Mesodermal cell (in vitro differentiated cells): ENCODE measurements at regions not wholly inside any gene's neighbourhood (a gene's known extent, or its start where the extent isn't known, plus 50 kb on each side); places are given as distances from the start of the nearest gene placed in this dataset.
A peak's percentile ranks its signal among the peaks of the same experiment; 100 is the strongest.

Source experiments
- H3K27ac ChIP-seq: 2 replicates; pipeline ENCODE4 v1.7.0; 2013; ENCODE audit warnings: mild to moderate bottlenecking, low read depth, low read length, moderate library complexity; ENCODE audit not compliant: severe bottlenecking
- H3K36me3 ChIP-seq: 2 replicates; pipeline ENCODE4 v1.7.1; 2013; ENCODE audit warnings: mild to moderate bottlenecking, low read length, moderate library complexity; ENCODE audit not compliant: control insufficient read depth, insufficient read depth
- H3K4me1 ChIP-seq: one replicate; pipeline ENCODE4 v1.7.1; 2013; ENCODE audit warnings: mild to moderate bottlenecking, low read length; ENCODE audit not compliant: insufficient read depth, control insufficient read depth, poor library complexity, severe bottlenecking
- H3K4me3 ChIP-seq: 2 replicates; pipeline ENCODE4 v1.7.0; 2013; ENCODE audit warnings: low read length, control low read depth, mild to moderate bottlenecking; ENCODE audit not compliant: insufficient read depth, poor library complexity, severe bottlenecking; ENCODE audit errors: extremely low read depth
- H3K9me3 ChIP-seq: 2 replicates; pipeline ENCODE4 v1.7.1; 2013; ENCODE audit warnings: mild to moderate bottlenecking, low read length, moderate library complexity; ENCODE audit not compliant: control insufficient read depth
- WGBS, 2 experiments: methylation state at CpG; one replicate each; pipeline ENCODE4 v1.1.5; 2013; ENCODE audit warnings: missing lambda C conversion rate in 2 of 2; ENCODE audit not compliant: insufficient coverage in 2 of 2; 5-methylcytosine and 5-hydroxymethylcytosine counted together

DNA sequence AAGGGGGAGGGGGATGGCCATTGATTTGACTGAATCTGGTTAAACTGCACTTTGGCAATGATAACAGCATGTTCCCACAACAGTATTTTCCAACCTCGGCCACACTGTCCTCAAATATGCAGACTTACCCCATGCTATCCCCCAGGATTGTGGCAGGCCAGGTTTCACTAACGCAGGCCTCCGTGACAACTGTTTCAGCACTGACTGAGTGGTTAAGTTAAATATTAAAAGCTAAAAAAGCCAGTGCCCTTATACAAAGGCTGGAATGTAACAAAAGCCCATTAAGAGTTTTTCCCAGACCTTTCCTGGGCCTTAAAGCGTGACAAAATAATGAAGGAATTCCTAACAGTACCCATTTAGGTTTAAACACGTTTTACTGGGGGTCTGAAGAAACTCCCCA, 202.9 kb downstream of the USP25 start:
- H3K27ac ChIP-seq = no peak overlapping the region
- no peaks in the 10 kb centered on the region for H3K4me1 ChIP-seq
- 88 to 100% methylated on average over 1 of the region's 5 CpGs for WGBS, 2 experiments
- no peaks in the 10 kb centered on the region for H3K36me3 ChIP-seq
- no peaks in the 10 kb centered on the region for H3K9me3 ChIP-seq
- no peak overlapping the region for H3K4me3 ChIP-seq

DNA sequence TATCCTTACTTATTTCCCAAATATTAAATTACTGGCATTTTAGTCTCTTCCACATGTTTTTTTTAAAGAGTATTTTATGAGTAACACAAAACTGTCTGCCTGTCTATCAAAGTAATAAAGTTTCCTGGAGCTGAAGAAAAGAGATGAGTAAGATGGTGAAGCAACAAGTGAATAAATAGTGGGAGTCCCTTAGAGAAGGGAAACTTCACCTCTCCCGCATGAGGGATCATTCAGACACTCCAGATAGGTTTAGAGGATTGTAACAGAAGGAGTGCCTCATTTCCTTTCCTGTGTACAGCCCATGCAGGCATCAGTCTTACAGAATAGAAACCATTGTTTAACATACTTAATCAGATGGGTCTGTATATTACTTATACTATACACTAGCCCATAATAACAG, 205.7 kb downstream of the USP25 start:
- no peaks in the 10 kb centered on the region for H3K4me1 ChIP-seq
- no peak overlapping the region for H3K27ac ChIP-seq
- no peak overlapping the region for H3K4me3 ChIP-seq
- no peaks in the 10 kb centered on the region for H3K9me3 ChIP-seq
- no peaks in the 10 kb centered on the region for H3K36me3 ChIP-seq
- WGBS, 2 experiments = 100% methylated on average over 1 of the region's 1 CpG

DNA sequence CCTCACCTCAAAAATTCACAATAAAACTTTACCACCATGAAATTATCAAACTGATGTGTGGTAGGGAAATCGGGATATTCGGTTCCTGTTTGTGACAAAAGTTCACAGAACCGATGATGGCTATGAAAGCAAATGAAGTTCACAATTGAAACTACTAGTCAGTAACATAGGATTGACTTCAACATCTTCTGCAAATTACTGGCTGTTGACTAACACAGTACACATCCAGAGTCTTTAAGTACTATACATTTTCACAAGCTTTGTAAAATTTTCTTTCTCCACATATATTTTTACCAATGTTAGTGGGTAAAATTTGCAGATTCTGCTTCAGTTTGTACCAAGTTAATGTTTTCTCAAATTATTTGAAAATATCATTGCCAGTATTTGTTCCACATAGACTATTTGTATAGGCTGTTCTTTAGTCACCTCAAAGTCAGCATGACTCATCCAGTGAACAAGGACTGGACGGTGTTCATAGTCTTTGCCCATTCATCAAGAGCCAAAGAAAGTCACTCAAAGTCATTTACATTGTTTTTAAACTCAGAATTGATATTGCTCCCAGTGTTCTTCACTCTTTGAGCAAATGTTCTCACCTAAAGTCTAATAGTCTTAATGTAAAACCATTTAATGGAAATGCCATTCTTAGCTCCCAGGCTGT, 213.4 kb downstream of the USP25 start:
- Histone ChIP-seq H3K36me3 (no peaks in the 10 kb centered on the region), H3K9me3 (no peaks in the 10 kb centered on the region), H3K4me1 (no peaks in the 10 kb centered on the region), H3K4me3 (no peak overlapping the region), H3K27ac (no peak overlapping the region)
- WGBS, 2 experiments = 95 to 100% methylated on average over 2 to 3 of the region's 4 CpGs

DNA sequence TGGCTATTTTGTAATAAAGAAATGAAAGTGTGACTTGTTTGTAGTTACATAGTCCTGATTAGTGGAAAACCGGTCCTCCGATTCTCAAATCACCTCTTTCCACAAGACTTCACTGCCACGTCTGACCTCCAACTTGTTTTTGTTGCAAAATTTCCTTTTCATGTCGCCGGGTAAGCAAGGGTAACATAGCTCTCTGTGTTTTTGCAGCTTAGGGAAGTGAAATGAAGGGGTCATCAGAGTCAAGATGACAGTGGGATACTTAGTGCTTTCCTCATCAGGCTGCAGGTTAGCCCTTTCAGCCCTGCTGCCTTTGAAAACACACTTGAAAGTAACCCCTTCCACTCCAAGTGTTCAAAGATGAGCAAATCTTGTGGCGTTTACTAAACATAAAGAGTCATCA, 217.9 kb downstream of the USP25 start:
- H3K9me3 ChIP-seq = no peaks in the 10 kb centered on the region
- no peaks in the 10 kb centered on the region for H3K4me1 ChIP-seq
- H3K36me3 ChIP-seq = no peaks in the 10 kb centered on the region
- H3K27ac ChIP-seq = no peak overlapping the region
- no peak overlapping the region for H3K4me3 ChIP-seq
- WGBS, 2 experiments = 61% methylated on average over 4 of the region's 6 CpGs; no CpG with 5 or more reads in 1 of the 2 experiments

DNA sequence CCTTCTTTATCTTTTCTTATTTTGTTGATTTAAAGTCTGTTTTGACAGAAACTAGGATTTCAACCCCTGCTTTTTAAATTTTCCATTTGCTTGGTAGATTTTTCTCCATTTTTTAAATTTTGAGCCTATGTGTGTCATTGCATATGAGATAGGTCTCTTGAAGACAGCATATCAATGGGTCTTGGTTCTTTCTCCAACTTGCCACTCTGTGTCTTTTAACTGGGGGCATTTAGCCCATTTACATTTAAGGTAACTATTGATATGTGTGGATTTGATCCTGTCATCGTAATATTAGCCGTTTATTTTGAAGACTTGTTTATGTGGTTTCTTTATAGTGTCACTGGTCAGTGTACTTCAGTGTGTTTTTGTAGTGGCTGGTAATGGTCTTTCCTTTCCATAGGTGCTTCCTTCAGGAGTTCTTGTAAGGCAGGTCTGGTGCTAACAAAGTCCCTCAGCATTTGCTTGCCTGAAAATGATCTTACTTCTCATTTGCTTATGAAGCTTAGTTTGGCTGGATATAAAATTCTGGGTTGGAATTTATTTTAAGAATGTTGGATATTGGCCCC, 223.9 kb downstream of the USP25 start:
- WGBS, 2 experiments = 81 to 84% methylated on average over 2 of the region's 2 CpGs
- Histone ChIP-seq H3K4me1 (no peaks in the 10 kb centered on the region), H3K9me3 (peaks cover 15% of the 10 kb centered on the region), H3K27ac (no peak overlapping the region), H3K36me3 (no peaks in the 10 kb centered on the region), H3K4me3 (no peak overlapping the region)

DNA sequence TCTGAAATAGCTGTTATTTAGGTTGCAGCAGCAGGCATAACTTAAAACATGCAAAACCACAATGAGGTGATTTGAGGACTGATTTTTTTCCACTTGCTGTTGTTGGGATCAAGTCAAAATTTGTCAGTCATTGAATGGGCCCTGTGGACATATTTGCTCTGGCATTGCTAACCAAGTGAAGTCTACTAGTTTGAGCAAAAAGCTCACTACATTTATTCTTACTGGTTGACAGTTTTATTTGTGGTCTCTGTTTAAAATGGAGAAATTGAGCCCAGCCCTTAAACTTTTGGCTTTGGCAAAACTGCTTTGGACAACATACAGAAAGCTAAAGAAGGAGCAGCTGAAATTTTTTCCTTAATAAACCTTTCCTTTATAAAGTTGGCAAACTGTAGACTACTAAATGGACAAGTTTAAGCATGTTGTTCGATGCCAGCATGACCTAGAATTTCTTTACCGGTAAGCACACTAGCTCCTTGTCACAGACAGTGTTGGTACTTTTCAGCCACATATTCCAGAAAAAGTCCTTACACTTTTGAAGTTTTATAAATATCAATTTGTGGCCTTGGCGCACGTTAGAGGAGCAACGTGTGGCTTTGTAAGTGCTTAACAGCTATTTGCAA, 234.6 kb downstream of the USP25 start:
- Histone ChIP-seq H3K36me3 (no peaks in the 10 kb centered on the region), H3K4me1 (no peaks in the 10 kb centered on the region), H3K27ac (no peak overlapping the region), H3K4me3 (no peak overlapping the region), H3K9me3 (no peaks in the 10 kb centered on the region)
- 100% methylated on average over 1 of the region's 5 CpGs; no CpG with 5 or more reads in 1 of the 2 experiments for WGBS, 2 experiments

DNA sequence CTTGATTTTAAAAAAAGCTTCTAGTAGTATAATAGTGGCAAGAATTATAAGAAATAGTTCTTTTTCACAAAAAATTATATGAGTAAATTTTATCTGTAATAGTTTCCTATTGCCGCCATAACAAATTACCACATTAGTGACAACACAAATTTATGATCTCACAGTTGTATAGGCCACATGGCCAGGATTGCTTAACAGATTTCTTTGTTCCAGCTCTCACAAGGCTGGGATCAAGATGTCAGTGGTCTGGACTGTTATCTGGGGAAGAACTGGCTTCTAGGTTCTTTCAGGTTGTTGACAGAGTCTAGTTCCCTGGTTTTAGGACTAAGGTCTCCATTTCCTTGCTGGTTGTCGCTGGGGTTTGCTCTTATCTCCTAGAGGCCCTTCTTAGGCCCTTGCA, 236.4 kb downstream of the USP25 start:
- WGBS, 2 experiments = 100% methylated on average over 1 of the region's 2 CpGs
- Histone ChIP-seq H3K36me3 (no peaks in the 10 kb centered on the region), H3K4me3 (no peak overlapping the region), H3K27ac (peak overlapping the region; percentile 45), H3K4me1 (no peaks in the 10 kb centered on the region), H3K9me3 (no peaks in the 10 kb centered on the region)

DNA sequence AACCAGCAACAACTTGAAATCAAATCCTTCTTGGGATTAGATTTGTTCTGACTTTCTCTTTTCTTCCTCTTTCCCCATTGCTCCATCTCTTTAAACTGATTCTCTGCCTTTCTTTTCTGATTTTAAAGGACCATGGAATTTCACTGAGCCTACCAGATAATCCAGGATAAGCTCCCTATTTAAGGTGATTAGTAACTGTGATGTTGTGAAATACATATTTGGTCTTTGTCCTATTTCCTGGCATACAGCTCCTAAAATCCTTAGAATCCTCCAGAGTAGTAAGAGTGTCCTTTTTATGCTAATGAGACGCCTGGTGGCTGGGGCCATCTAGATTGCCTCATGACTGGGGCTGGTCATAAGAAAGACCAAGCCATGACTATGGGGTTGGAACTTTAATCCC, 236.9 kb downstream of the USP25 start:
- no peaks in the 10 kb centered on the region for H3K9me3 ChIP-seq
- no peaks in the 10 kb centered on the region for H3K36me3 ChIP-seq
- H3K4me1 ChIP-seq = no peaks in the 10 kb centered on the region
- no CpG with 5 or more reads among the region's 1 CpG for WGBS, 2 experiments
- no peak overlapping the region for H3K4me3 ChIP-seq
- peak overlapping the region; percentile 45 for H3K27ac ChIP-seq

DNA sequence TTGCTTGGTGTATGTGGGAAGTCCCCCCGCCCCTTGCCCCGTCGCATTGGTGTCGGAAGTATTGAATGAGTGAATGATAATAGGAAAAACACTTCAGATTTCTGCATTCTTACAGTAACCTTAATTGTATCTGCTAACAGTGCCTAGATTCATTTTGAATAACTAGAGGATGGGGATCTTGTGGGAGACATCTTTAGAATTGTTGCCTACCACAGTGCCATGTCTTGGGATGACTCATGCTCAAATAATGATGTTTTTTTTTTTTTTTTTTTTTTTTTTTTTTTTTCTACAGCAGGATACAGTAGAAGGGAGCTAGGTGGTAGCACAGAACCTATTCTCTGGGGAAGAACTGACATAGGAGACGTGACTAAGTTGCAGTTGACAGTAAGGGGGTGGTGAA, 237.9 kb downstream of the USP25 start:
- H3K9me3 ChIP-seq = no peaks in the 10 kb centered on the region
- no peaks in the 10 kb centered on the region for H3K36me3 ChIP-seq
- H3K27ac ChIP-seq = no peak overlapping the region
- no peaks in the 10 kb centered on the region for H3K4me1 ChIP-seq
- H3K4me3 ChIP-seq = no peak overlapping the region
- WGBS, 2 experiments = 75 to 80% methylated on average over 1 of the region's 5 CpGs

DNA sequence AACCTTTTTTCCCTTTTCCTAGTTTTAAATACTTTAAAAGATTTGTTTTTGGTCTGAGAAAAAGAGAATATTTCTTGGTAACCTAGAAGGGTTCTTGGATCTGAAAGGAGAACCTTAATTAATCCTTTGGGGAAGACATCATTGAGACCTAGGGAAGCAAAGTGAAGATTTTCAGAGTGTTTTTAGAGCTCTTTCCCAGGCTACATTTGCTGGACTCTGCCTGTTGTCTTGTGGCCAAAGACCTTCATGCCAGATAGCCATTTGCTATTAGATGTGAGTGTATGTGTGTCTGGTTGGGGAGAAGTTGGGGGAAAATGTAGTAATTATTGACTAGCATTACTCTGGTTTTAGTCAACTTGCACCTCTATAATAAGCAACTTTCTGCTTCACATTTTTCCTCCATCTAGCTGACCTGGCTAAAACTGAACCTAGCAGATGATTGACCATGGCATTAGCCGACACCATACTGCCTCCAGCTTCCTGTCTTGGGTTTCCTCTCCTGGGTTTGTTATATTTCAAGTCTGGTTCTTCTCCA, 239.1 kb downstream of the USP25 start:
- H3K27ac ChIP-seq = no peak overlapping the region
- H3K4me1 ChIP-seq = no peaks in the 10 kb centered on the region
- H3K4me3 ChIP-seq = no peak overlapping the region
- no peaks in the 10 kb centered on the region for H3K36me3 ChIP-seq
- no CpG with 5 or more reads among the region's 1 CpG for WGBS, 2 experiments
- no peaks in the 10 kb centered on the region for H3K9me3 ChIP-seq

DNA sequence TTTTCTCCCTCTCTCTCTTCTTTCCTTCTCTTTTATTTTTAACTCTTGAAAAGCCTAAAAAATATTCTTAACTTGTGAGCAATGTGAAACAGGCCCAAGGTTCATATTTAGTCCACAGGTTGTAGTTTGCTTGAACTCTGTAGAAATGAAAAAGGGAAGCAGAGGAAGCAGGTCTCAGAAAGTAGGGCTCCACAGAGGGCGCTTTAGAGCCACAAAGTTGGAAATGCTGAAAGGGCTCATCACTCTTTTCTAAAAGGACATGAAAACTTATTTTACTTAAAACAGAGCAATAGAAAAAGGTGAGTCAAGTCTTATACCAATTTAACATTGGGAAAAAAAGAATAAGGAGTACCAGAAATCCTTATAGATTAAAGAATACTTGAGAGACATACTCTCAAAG, 247.0 kb downstream of the USP25 start:
- H3K36me3 ChIP-seq = no peaks in the 10 kb centered on the region
- no CpG with 5 or more reads among the region's 1 CpG for WGBS, 2 experiments
- no peaks in the 10 kb centered on the region for H3K9me3 ChIP-seq
- H3K4me3 ChIP-seq = no peak overlapping the region
- no peak overlapping the region for H3K27ac ChIP-seq
- H3K4me1 ChIP-seq = peaks cover 11% of the 10 kb centered on the region
